Activated CD8-positive, alpha-beta memory T cell treated with anti-CD3 and anti-CD28 coated beads, Interleukin-2, amount 50 U/mL, for 4 hours (primary cell): ENCODE measurements at regions not wholly inside any gene's neighbourhood (a gene's known extent, or its start where the extent isn't known, plus 50 kb on each side); places are given as distances from the start of the nearest gene placed in this dataset.
A peak's percentile ranks its signal among the peaks of the same experiment; 100 is the strongest.
"Not testable (repeated sequence)": the region's sequence is repeated elsewhere in the genome, so short reads cannot be mapped to it uniquely, and the experiment has no call there.

Source experiments
- DNase-seq: peaks from one replicate; pipeline ENCODE4 v3.0.0-alpha.2; 2020

- peak; percentile 45 for DNase-seq
These were observed 68.4 kb upstream of the SSBP3 start for GRCh38 chr1:54474310-54475251.

GRCh38 chr1:54471588-54471987 lies 65.4 kb upstream of the SSBP3 start:
- DNase-seq, result no peak

- DNase-seq, result not testable (repeated sequence)
These were observed 63.2 kb upstream of the SSBP3 start for GRCh38 chr1:54469444-54469843.

GRCh38 chr1:54468288-54469084 lies 62.3 kb upstream of the SSBP3 start:
- not testable (repeated sequence) for DNase-seq

- DNase-seq, result no peak
These were observed 59.2 kb upstream of the SSBP3 start for GRCh38 chr1:54465351-54465811.

GRCh38 chr1:54464477-54465146 lies 58.4 kb upstream of the SSBP3 start:
- DNase-seq, result no peak

- no peak for DNase-seq
These were observed 57.9 kb upstream of the SSBP3 start for GRCh38 chr1:54464031-54464476.

GRCh38 chr1:54463259-54464030 lies 57.3 kb upstream of the SSBP3 start:
- no peak for DNase-seq

- DNase-seq, result no peak
These were observed 56.5 kb upstream of the SSBP3 start for GRCh38 chr1:54462597-54463258.

- DNase-seq, result no peak
These were observed 55.8 kb upstream of the SSBP3 start for GRCh38 chr1:54461731-54462596.

- DNase-seq, result no peak
These were observed 54.7 kb upstream of the SSBP3 start for GRCh38 chr1:54460861-54461387.

GRCh38 chr1:54460351-54460750 lies 54.2 kb upstream of the SSBP3 start:
- no peak for DNase-seq

GRCh38 chr1:54459726-54460191 lies 53.6 kb upstream of the SSBP3 start:
- no peak for DNase-seq

- no peak for DNase-seq
These were observed 52.9 kb upstream of the SSBP3 start for GRCh38 chr1:54459140-54459539.

GRCh38 chr1:54456921-54457529 lies 50.8 kb upstream of the SSBP3 start:
- DNase-seq, result no peak

- no peak for DNase-seq
These were observed 50.2 kb upstream of the SSBP3 start for GRCh38 chr1:54456361-54456760.
